ENCODE measurements at regions not wholly inside any gene's neighbourhood (a gene's known extent, or its start where the extent isn't known, plus 50 kb on each side); places are given as distances from the start of the nearest gene placed in this dataset.
"Not testable (repeated sequence)": the region's sequence is repeated elsewhere in the genome, so short reads cannot be mapped to it uniquely, and the experiment has no call there.

- Histone ChIP-seq H3K36me3 (no peaks in the 10 kb centered on the region), H3K27ac (no peak overlapping the region), H3K27me3 (no peaks in the 10 kb centered on the region), H3K4me1 (no peaks in the 10 kb centered on the region), H3K9me3 (no peaks in the 10 kb centered on the region), H3K4me3 (no peak overlapping the region)
- intact Hi-C loops (cut with DNase I): no loop called here
- ATAC-seq (peak; percentile 15), DNase-seq (no peak)
- TF ChIP-seq, protein P1, sequence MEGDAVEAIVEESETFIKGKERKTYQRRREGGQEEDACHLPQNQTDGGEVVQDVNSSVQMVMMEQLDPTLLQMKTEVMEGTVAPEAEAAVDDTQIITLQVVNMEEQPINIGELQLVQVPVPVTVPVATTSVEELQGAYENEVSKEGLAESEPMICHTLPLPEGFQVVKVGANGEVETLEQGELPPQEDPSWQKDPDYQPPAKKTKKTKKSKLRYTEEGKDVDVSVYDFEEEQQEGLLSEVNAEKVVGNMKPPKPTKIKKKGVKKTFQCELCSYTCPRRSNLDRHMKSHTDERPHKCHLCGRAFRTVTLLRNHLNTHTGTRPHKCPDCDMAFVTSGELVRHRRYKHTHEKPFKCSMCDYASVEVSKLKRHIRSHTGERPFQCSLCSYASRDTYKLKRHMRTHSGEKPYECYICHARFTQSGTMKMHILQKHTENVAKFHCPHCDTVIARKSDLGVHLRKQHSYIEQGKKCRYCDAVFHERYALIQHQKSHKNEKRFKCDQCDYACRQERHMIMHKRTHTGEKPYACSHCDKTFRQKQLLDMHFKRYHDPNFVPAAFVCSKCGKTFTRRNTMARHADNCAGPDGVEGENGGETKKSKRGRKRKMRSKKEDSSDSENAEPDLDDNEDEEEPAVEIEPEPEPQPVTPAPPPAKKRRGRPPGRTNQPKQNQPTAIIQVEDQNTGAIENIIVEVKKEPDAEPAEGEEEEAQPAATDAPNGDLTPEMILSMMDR (IDR thresholded peaks at IDR 0.05): no peak
These were observed 499.6 kb upstream of the PHF14 start for GRCh38 chr7:10474048-10474447.

DNA sequence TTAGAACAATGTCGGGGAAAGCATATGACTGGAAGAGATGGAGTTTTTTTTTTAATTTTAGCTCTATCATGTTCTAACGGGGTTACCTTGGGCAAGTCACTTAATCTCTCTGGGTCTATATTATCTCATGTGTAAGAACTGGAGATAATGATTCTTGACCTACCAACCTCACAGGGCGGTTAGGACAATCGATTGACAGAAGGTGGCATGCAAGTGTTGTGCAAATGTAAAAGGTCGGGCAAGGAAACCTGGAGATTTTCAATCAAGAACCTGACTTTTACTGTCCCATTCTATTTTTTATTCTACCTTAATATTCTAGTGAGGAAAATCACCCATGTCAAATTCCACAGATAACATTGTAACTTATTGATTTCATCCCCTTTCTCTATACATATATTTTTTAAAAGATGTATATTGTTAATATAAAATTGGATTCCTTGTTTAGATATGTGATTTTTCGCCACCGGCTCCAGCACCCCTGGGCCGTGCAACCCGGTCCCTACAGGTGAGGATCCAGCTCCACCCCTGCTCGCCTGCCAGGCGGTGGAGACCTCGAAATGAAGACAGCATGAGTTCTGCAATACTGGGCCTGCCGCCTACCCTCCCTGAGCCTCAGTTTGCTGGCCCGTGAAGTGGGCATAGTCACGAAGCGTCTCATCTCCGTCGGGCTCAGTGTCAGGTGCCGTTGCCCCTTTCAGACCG is 497.6 kb upstream of the PHF14 start:
- TF ChIP-seq, protein P1 (IDR thresholded peaks at IDR 0.05): no peak
- intact Hi-C loops (cut with DNase I): no loop called here
- Histone ChIP-seq H3K9me3 (no peaks in the 10 kb centered on the region), H3K4me3 (no peak overlapping the region), H3K4me1 (no peaks in the 10 kb centered on the region), H3K27me3 (no peaks in the 10 kb centered on the region), H3K27ac (no peak overlapping the region), H3K36me3 (no peaks in the 10 kb centered on the region)
- no peak for ATAC-seq
- no peak for DNase-seq

- Histone ChIP-seq H3K4me3 (no peak overlapping the region), H3K9me3 (no peaks in the 10 kb centered on the region), H3K36me3 (no peaks in the 10 kb centered on the region), H3K27ac (no peak overlapping the region), H3K4me1 (no peaks in the 10 kb centered on the region), H3K27me3 (no peaks in the 10 kb centered on the region)
- TF ChIP-seq, protein P1 (IDR thresholded peaks at IDR 0.05): no peak
- DNase-seq: peak in 1 of 4 donors; percentile 47
- intact Hi-C loops (cut with DNase I): no loop called here
- ATAC-seq: no peak
These were observed 497.0 kb upstream of the PHF14 start for GRCh38 chr7:10476642-10477041.

DNA sequence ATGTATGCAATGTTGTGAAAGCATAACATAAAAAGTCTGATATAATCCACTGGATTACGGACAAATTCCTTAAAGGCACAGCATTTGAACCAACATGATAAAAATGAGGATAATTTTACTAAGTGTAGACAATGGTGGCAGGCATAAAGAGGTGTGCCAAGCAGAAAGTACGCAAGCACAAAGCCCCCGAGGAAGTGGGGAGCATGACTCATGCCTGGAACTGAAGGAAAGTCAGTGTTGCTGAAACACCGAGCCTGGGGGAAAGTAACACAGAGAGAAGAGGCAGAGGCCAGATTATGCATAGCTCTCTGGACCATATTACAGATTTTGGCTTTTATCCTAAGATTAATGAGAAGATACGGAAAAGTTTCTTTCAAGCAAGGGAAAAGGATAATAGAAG is 490.0 kb upstream of the PHF14 start:
- Histone ChIP-seq H3K9me3 (no peaks in the 10 kb centered on the region), H3K36me3 (no peaks in the 10 kb centered on the region), H3K27me3 (no peaks in the 10 kb centered on the region), H3K27ac (no peak overlapping the region), H3K4me1 (no peaks in the 10 kb centered on the region), H3K4me3 (no peak overlapping the region)
- no peak for ATAC-seq
- TF ChIP-seq, protein P1 (IDR thresholded peaks at IDR 0.05): no peak
- intact Hi-C loops (cut with DNase I): no loop called here
- DNase-seq: no peak

- ATAC-seq: no peak
- Histone ChIP-seq H3K27ac (no peak overlapping the region), H3K9me3 (no peaks in the 10 kb centered on the region), H3K4me1 (no peaks in the 10 kb centered on the region), H3K27me3 (no peaks in the 10 kb centered on the region), H3K36me3 (no peaks in the 10 kb centered on the region), H3K4me3 (no peak overlapping the region)
- intact Hi-C loops (cut with DNase I): no loop called here
- DNase-seq: no peak
- TF ChIP-seq, protein P1 (IDR thresholded peaks at IDR 0.05): no peak
These were observed 488.9 kb upstream of the PHF14 start for GRCh38 chr7:10484767-10485166.

DNA sequence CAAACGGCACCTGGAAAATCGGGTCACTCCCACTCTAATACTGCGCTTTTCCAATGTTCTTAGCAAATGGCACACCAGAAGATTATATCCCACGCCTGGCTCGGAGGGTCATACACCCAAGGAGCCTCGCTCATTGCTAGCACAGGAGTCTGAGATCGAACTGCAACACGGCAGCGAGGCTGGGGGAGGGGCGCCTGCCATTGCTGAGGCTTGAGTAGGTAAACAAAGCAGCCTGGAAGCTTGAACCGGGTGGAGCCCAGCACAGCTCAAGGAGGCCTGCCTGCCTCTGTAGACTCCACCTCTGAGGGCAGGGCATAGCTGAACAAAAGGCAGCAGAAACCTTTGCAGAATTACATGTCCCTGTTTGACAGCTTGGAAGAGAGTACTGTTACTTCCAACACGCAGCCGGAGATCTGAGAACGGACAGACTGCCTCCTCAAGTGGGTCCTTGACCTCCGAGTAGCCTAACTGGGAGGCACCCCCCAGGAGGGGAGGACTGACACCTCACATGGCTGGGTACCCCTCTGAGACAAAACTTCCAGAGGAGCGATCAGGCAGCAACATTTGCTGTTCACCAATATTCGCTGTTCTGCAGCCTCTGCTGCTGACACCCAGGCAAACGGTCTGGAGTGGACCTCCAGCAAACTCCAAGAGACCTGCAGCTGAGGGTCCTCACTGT is 472.3 kb upstream of the PHF14 start:
- H3K27me3 ChIP-seq; intact Hi-C loops (cut with DNase I); H3K36me3 ChIP-seq; H3K4me3 ChIP-seq; H3K27ac ChIP-seq; ATAC-seq; H3K4me1 ChIP-seq: not testable (repeated sequence)
- peak in 1 of 4 donors; percentile 46 for DNase-seq
- H3K9me3 ChIP-seq: peaks cover 0 to 39% of the 10 kb centered on the region in 2 donors

Data from left lung (tissue), 4 donors.